Loucy (cell line): ENCODE measurements at regions not wholly inside any gene's neighbourhood (a gene's known extent, or its start where the extent isn't known, plus 50 kb on each side); places are given as distances from the start of the nearest gene placed in this dataset.

Source experiments
- H2AFZ ChIP-seq: fragments of 200-600 bp; sonication (generic); 2 replicates; pipeline ENCODE4 v1.6.0; 2016; ENCODE audit warnings: antibody characterized with exemption, mild to moderate bottlenecking, low read length, moderate library complexity
- H3F3A ChIP-seq: fragments of 200-600 bp; 2 replicates; pipeline ENCODE4 v1.6.0; 2016; ENCODE audit warnings: antibody characterized with exemption, low read depth, mild to moderate bottlenecking
- H3K27me3 ChIP-seq: fragments of 200-600 bp; sonication (generic); 2 replicates; pipeline ENCODE4 v1.6.1; 2014; ENCODE audit warnings: low read length, mild to moderate bottlenecking; ENCODE audit not compliant: insufficient read depth, poor library complexity, severe bottlenecking
- H3K36me3 ChIP-seq: fragments of 200-600 bp; sonication (generic); 2 replicates; pipeline ENCODE4 v1.6.1; 2016; ENCODE audit warnings: low read length; ENCODE audit not compliant: insufficient read depth
- H3K4me1 ChIP-seq: fragments of 200-600 bp; sonication (generic); 2 replicates; pipeline ENCODE4 v1.5.1; 2014; ENCODE audit warnings: low read length, mild to moderate bottlenecking; ENCODE audit not compliant: insufficient read depth, poor library complexity, severe bottlenecking
- H3K4me2 ChIP-seq: fragments of 200-600 bp; sonication (generic); 2 replicates; pipeline ENCODE4 v1.6.0; 2014; ENCODE audit warnings: antibody characterized with exemption, low read length, low read depth, mild to moderate bottlenecking; ENCODE audit not compliant: poor library complexity, severe bottlenecking
- H3K4me3 ChIP-seq: fragments of 200-600 bp; sonication (generic); 2 replicates; pipeline ENCODE4 v1.5.1; 2014; ENCODE audit warnings: low read length, mild to moderate bottlenecking, mixed read lengths; ENCODE audit not compliant: poor library complexity, severe bottlenecking
- H3K79me2 ChIP-seq: fragments of 200-600 bp; sonication (generic); 2 replicates; pipeline ENCODE4 v1.6.1; 2014; ENCODE audit warnings: low read length; ENCODE audit not compliant: insufficient read depth
- H3K9ac ChIP-seq: fragments of 200-600 bp; sonication (generic); 2 replicates; pipeline ENCODE4 v1.6.0; 2014; ENCODE audit warnings: mild to moderate bottlenecking, low read depth, low read length, moderate library complexity; ENCODE audit not compliant: poor library complexity, severe bottlenecking
- H3K9me2 ChIP-seq: fragments of 200-600 bp; sonication (generic); replicated peaks from 2 replicates; pipeline ENCODE4 v1.6.1; 2016; ENCODE audit warnings: low read depth, low read length, mixed read lengths
- H3K9me3 ChIP-seq: fragments of 200-600 bp; sonication (generic); 2 replicates; pipeline ENCODE4 v1.6.1; 2014; ENCODE audit warnings: mild to moderate bottlenecking, antibody characterized with exemption, low read length, low read depth; ENCODE audit not compliant: insufficient read depth
- H4K20me1 ChIP-seq: fragments of 200-600 bp; sonication (generic); 2 replicates; pipeline ENCODE4 v1.6.0; 2014; ENCODE audit warnings: antibody characterized with exemption, low read length, mild to moderate bottlenecking; ENCODE audit not compliant: insufficient read depth, poor library complexity, severe bottlenecking
- CTCF ChIP-seq: fragments of 200-600 bp; sonication (generic); conservative IDR thresholded peaks from 2 replicates; pipeline ENCODE4 v1.5.1; 2014; ENCODE audit warnings: mild to moderate bottlenecking, antibody characterized with exemption, low read length
- EZH2phosphoT487 ChIP-seq: fragments of 200-600 bp; IDR thresholded peaks from 2 replicates; pipeline ENCODE4 v1.6.1; 2018; ENCODE audit warnings: antibody characterized with exemption, mild to moderate bottlenecking, moderate library complexity, borderline replicate concordance

DNA sequence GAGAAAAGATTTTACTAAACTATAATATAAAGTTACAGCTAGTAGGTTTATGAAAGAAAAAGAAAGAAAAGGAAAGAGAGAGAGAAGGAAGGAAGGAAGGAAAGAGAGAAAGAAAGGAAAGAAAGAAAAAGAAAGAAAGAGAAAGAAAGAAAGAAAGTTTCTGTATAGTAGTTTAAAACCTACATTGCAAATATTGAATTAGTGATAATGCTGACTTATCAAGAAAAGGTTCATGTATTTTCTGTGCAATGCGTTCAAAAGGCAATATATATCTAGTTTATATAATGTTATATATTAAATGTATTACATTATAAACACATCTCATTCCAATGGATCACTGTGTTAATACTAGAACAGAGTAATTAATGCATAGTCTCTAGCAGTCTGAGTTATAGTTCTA, 648.4 kb downstream of the ZBBX start:
- Histone ChIP-seq H3K79me2 (no peaks in the 10 kb centered on the region), H4K20me1 (no peaks in the 10 kb centered on the region), H2AFZ (no peak overlapping the region), H3K9me2 (no peaks in the 10 kb centered on the region), H3F3A (no peaks in the 10 kb centered on the region), H3K4me1 (no peaks in the 10 kb centered on the region), H3K4me2 (no peak overlapping the region), H3K9ac (no peak overlapping the region), H3K36me3 (no peaks in the 10 kb centered on the region), H3K4me3 (no peak overlapping the region), H3K9me3 (no peaks in the 10 kb centered on the region), H3K27me3 (no peaks in the 10 kb centered on the region)
- no peak for TF ChIP-seq CTCF

DNA sequence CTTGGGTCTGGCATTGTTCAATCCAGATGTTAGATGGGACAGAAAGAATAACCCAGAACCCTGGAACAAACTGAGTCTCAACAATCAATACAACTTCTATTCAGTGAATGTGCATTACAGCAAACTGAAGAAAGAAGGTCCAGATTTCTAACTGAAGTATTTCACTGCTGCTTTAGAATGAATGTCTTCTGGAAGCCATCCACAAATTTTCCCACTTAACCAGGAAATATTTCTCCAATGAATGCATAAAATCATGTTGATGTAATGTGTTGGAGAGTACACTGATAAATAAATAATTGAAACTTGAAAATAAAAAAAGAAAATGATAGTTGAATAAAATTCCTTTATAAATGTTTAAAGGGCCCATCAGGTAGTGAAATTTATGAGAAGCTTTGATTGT, 658.6 kb downstream of the ZBBX start:
- H3K36me3 ChIP-seq, result no peaks in the 10 kb centered on the region
- no peaks in the 10 kb centered on the region for H4K20me1 ChIP-seq
- H3K4me2 ChIP-seq, result no peak overlapping the region
- H3K27me3 ChIP-seq, result no peaks in the 10 kb centered on the region
- no peaks in the 10 kb centered on the region for H3K4me1 ChIP-seq
- no peaks in the 10 kb centered on the region for H3F3A ChIP-seq
- H3K9ac ChIP-seq, result no peak overlapping the region
- H3K9me3 ChIP-seq, result no peaks in the 10 kb centered on the region
- H3K79me2 ChIP-seq, result no peaks in the 10 kb centered on the region
- no peak for TF ChIP-seq EZH2phosphoT487
- TF ChIP-seq CTCF, result no peak
- no peak overlapping the region for H3K4me3 ChIP-seq
- H2AFZ ChIP-seq, result no peak overlapping the region
- H3K9me2 ChIP-seq, result no peaks in the 10 kb centered on the region

GRCh38 chr3:166714206-166714605, 665.9 kb downstream of the ZBBX start:
- no peak overlapping the region for H3K9ac ChIP-seq
- H3F3A ChIP-seq, result no peaks in the 10 kb centered on the region
- no peak overlapping the region for H3K4me2 ChIP-seq
- no peaks in the 10 kb centered on the region for H3K9me3 ChIP-seq
- H3K36me3 ChIP-seq, result no peaks in the 10 kb centered on the region
- H3K79me2 ChIP-seq, result no peaks in the 10 kb centered on the region
- no peaks in the 10 kb centered on the region for H3K9me2 ChIP-seq
- no peak for TF ChIP-seq EZH2phosphoT487
- TF ChIP-seq CTCF, result no peak
- H3K4me3 ChIP-seq, result no peak overlapping the region
- H3K27me3 ChIP-seq, result no peaks in the 10 kb centered on the region
- no peaks in the 10 kb centered on the region for H3K4me1 ChIP-seq
- H2AFZ ChIP-seq, result no peak overlapping the region
- no peaks in the 10 kb centered on the region for H4K20me1 ChIP-seq
